ENCODE measurements at regions not wholly inside any gene's neighbourhood (a gene's known extent, or its start where the extent isn't known, plus 50 kb on each side); places are given as distances from the start of the nearest gene placed in this dataset.

DNA sequence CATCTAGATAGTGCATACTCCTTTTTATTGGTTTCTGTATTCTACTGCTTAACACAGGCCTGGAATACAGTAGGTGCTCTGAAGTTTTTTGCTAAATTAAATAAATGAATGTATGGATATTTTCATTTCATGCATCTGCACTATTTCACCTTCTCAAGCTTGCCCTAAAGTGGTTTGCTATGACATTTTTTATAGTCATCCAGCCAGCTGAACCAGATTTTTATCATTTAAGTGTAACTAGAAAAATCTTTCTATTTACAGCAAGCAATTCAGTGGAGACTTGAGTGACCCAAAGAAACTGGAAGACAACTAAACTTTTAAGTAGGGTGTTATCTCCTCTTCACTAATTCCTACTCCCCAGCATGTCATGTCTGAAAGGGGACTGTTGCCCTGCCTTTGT is 354.9 kb downstream of the OSR1 start:
- no peak for DNase-seq
- H3K36me3 ChIP-seq = no peaks in the 10 kb centered on the region
- H3K4me3 ChIP-seq = no peak overlapping the region
- no peak for TF ChIP-seq CTCF (IDR thresholded peaks at IDR 0.05)
- H3K4me1 ChIP-seq = no peaks in the 10 kb centered on the region
- no peak for ATAC-seq
- H3K9me3 ChIP-seq = no peaks in the 10 kb centered on the region
- no peak overlapping the region for H3K27ac ChIP-seq
- H3K27me3 ChIP-seq = no peaks in the 10 kb centered on the region
- intact Hi-C loops (cut with DNase I) = no loop called here

DNA sequence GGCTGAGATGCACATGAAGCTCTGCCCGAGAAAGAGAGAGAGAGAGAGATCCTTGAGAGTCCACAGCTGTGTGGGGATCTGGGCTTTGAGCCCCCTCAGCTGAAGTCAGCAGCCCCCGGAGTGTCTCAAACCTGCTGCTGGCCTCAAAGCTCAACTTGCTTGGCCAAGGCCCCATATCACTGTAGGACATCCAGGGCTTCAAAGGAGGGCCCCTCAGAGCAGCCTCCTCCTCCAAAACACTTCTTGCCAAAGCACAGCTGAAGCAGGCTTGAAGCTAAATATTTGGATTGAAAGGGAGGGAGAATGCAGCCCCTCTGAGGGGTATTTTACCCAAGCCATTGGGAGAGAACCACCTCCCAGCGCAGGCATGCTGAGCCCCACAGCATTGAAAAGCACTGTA is 357.6 kb downstream of the OSR1 start:
- Histone ChIP-seq H3K36me3 (no peaks in the 10 kb centered on the region), H3K27me3 (no peaks in the 10 kb centered on the region), H3K27ac (no peak overlapping the region), H3K4me1 (no peaks in the 10 kb centered on the region), H3K9me3 (no peaks in the 10 kb centered on the region), H3K4me3 (no peak overlapping the region)
- DNase-seq (no peak), ATAC-seq (no peak)
- no peak for TF ChIP-seq CTCF (IDR thresholded peaks at IDR 0.05)
- intact Hi-C loops (cut with DNase I) = no loop called here

- no peaks in the 10 kb centered on the region for H3K4me1 ChIP-seq
- no peak overlapping the region for H3K4me3 ChIP-seq
- TF ChIP-seq CTCF (IDR thresholded peaks at IDR 0.05) = no peak
- intact Hi-C loops (cut with DNase I) = no loop called here
- H3K9me3 ChIP-seq = no peaks in the 10 kb centered on the region
- H3K27me3 ChIP-seq = no peaks in the 10 kb centered on the region
- DNase-seq (no peak), ATAC-seq (no peak)
- H3K36me3 ChIP-seq = no peaks in the 10 kb centered on the region
- no peak overlapping the region for H3K27ac ChIP-seq
Measured at GRCh38 chr2:18999198-18999597, 359.2 kb downstream of the OSR1 start.

GRCh38 chr2:18998491-18998890 is 359.9 kb downstream of the OSR1 start:
- no peak for DNase-seq

GRCh38 chr2:18993756-18994338 is 364.6 kb downstream of the OSR1 start:
- no peak for ATAC-seq
- Histone ChIP-seq H3K27ac (no peak overlapping the region), H3K27me3 (no peaks in the 10 kb centered on the region), H3K9me3 (no peaks in the 10 kb centered on the region), H3K36me3 (no peaks in the 10 kb centered on the region), H3K4me1 (peaks cover 14% of the 10 kb centered on the region), H3K4me3 (no peak overlapping the region)
- intact Hi-C loops (cut with DNase I) = no loop called here
- DNase-seq = no peak
- TF ChIP-seq CTCF (IDR thresholded peaks at IDR 0.05) = no peak

More at GRCh38 chr2:18998491-18998890, 359.9 kb downstream of the OSR1 start:
- Histone ChIP-seq H3K27me3 (no peaks in the 10 kb centered on the region), H3K4me3 (no peak overlapping the region), H3K9me3 (no peaks in the 10 kb centered on the region), H3K27ac (no peak overlapping the region), H3K36me3 (no peaks in the 10 kb centered on the region), H3K4me1 (no peaks in the 10 kb centered on the region)
- intact Hi-C loops (cut with DNase I) = no loop called here
- no peak for ATAC-seq
- no peak for TF ChIP-seq CTCF (IDR thresholded peaks at IDR 0.05)

Measured in upper lobe of right lung (tissue), 1 donor.